HCT116 (cell line): ENCODE measurements at regions not wholly inside any gene's neighbourhood (a gene's known extent, or its start where the extent isn't known, plus 50 kb on each side); places are given as distances from the start of the nearest gene placed in this dataset.

ENCODE experiments used
- CTCF ChIP-seq, 3 experiments: fragments of 200-600 bp in 1 of 3; sonication (generic) in 1 of 3; IDR thresholded peaks in 2 of 3; conservative IDR thresholded peaks in 1 of 3; 2 replicates each; pipeline ENCODE4 v1.5.1; 2012 to 2017; ENCODE audit warnings: low read depth in 2 of 3, low read length in 2 of 3, antibody characterized with exemption in 1 of 3, borderline replicate concordance in 1 of 3, control low read depth in 1 of 3, mild to moderate bottlenecking in 1 of 3, mixed read lengths in 1 of 3, mixed run types in 1 of 3, moderate library complexity in 1 of 3; ENCODE audit not compliant: insufficient read depth in 1 of 3
- EZH2phosphoT487 ChIP-seq: fragments of 200-600 bp; IDR thresholded peaks from 2 replicates; pipeline ENCODE4 v1.6.1; 2018; ENCODE audit warnings: antibody characterized with exemption, borderline replicate concordance
- FOSL1 ChIP-seq: IDR thresholded peaks from 2 replicates; pipeline ENCODE4 v1.6.1; 2012; ENCODE audit warnings: low read depth

GRCh38 chr13:80558074-80558473, 217.1 kb upstream of the SPRY2 start:
- TF ChIP-seq EZH2phosphoT487 (no peak), FOSL1 (no peak), CTCF (IDR thresholded peaks at IDR 0.05 in 2 of 3, conservative IDR thresholded peaks at IDR 0.05 in 1 of 3; ENCODE audit: borderline replicate concordance in 1 of 3, insufficient read depth in 1 of 3, low read depth in 2 of 3, low read length in 2 of 3) (no peak)
